Astrocyte of the cerebellum (primary cell): ENCODE measurements at regions not wholly inside any gene's neighbourhood (a gene's known extent, or its start where the extent isn't known, plus 50 kb on each side); places are given as distances from the start of the nearest gene placed in this dataset.

Source experiments
- DNase-seq: peaks from one replicate; pipeline ENCODE4 v3.0.0-alpha.2; 2011; ENCODE audit warnings: low read depth
- H3K4me3 ChIP-seq: 2 replicates; pipeline ENCODE4 v1.5.1; 2011; ENCODE audit warnings: mild to moderate bottlenecking, low read depth, low read length, moderate library complexity
- CTCF ChIP-seq: IDR thresholded peaks from 2 replicates; pipeline ENCODE4 v1.5.1; 2012; ENCODE audit warnings: low read length, low read depth, moderate library complexity, mild to moderate bottlenecking; ENCODE audit errors: missing control alignments
- in situ Hi-C: cut with HindIII; loops from 2 replicates; pipeline ENCODE4 v1.10.0; 2017; ENCODE audit warnings: low sequenced_read_pairs

- in situ Hi-C loops = no loop called here
- TF ChIP-seq CTCF = no peak
- no peak for DNase-seq
Measured at GRCh38 chr3:76010252-76010651, 224.9 kb upstream of the ZNF717 start.

GRCh38 chr3:76011121-76011520 lies 225.8 kb upstream of the ZNF717 start:
- no peak overlapping the region for H3K4me3 ChIP-seq
- in situ Hi-C loops = no loop called here
- TF ChIP-seq CTCF = no peak
- no peak for DNase-seq

More at GRCh38 chr3:76010252-76010651, 224.9 kb upstream of the ZNF717 start:
- no peak overlapping the region for H3K4me3 ChIP-seq

- TF ChIP-seq CTCF = no peak
- in situ Hi-C loops = no loop called here
- H3K4me3 ChIP-seq = no peak overlapping the region
- DNase-seq = no peak
Measured at GRCh38 chr3:76015496-76015895, 230.1 kb upstream of the ZNF717 start.

- TF ChIP-seq CTCF = no peak
- in situ Hi-C loops = no loop called here
- DNase-seq = no peak
- no peak overlapping the region for H3K4me3 ChIP-seq
Measured at GRCh38 chr3:76016111-76016510, 230.8 kb upstream of the ZNF717 start.

- TF ChIP-seq CTCF = no peak
- DNase-seq = no peak
- in situ Hi-C loops = no loop called here
- no peak overlapping the region for H3K4me3 ChIP-seq
Measured at GRCh38 chr3:76016769-76017439, 231.6 kb upstream of the ZNF717 start.

GRCh38 chr3:76021376-76021775 lies 236.0 kb upstream of the ZNF717 start:
- DNase-seq = no peak
- TF ChIP-seq CTCF = no peak
- in situ Hi-C loops = no loop called here
- H3K4me3 ChIP-seq = no peak overlapping the region
